Activated CD4-positive, alpha-beta T cell treated with anti-CD3 and anti-CD28 coated beads, Interleukin-2, Interleukin-4, amounts not matched to agents 100 ng/mL and 50 ng/mL, durations not matched to agents 16 hours and 8 hours (primary cell): ENCODE measurements at regions not wholly inside any gene's neighbourhood (a gene's known extent, or its start where the extent isn't known, plus 50 kb on each side); places are given as distances from the start of the nearest gene placed in this dataset.
"Not testable (repeated sequence)": the region's sequence is repeated elsewhere in the genome, so short reads cannot be mapped to it uniquely, and the experiment has no call there.

ENCODE experiments used
- DNase-seq: peaks from one replicate; pipeline ENCODE4 v3.0.0-alpha.2; 2020; ENCODE audit warnings: low spot score

DNA sequence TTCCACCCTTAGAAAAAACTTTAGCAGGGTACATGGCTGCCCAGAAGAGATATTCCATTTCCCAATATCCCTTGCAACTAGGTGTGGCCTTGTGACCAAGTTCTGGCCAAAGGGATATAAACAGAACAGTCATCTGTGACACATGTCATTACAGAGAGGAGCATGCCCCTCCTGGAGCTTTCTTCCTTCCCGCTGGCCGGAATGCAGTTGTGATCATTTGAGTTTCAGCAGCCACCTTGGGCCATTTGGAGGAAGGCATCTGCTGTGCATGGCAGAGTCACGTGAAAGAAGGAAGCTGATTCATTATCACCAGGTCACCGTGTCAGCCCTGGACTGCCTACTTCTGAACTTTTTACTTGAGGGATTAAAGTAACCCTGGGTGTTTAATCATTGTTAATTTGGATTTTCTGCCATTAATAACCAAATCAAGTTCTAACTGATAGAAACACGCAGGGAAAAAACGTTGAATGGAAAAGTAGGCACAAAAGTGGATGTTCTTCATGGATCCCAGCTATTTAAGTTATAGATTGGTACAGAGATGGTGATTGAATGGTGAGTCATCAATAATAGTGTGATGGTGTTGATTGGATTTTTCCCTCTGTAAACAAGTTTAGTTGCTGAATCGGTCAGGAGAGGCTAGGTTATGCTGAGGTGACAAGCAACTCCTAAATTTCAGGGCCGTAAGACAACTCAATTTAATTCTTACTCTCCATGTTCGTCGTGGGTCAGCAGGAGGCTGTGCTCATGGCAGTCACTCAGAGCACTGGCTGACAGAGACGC, 80.7 kb upstream of the CCDC167 start:
- no peak for DNase-seq

DNA sequence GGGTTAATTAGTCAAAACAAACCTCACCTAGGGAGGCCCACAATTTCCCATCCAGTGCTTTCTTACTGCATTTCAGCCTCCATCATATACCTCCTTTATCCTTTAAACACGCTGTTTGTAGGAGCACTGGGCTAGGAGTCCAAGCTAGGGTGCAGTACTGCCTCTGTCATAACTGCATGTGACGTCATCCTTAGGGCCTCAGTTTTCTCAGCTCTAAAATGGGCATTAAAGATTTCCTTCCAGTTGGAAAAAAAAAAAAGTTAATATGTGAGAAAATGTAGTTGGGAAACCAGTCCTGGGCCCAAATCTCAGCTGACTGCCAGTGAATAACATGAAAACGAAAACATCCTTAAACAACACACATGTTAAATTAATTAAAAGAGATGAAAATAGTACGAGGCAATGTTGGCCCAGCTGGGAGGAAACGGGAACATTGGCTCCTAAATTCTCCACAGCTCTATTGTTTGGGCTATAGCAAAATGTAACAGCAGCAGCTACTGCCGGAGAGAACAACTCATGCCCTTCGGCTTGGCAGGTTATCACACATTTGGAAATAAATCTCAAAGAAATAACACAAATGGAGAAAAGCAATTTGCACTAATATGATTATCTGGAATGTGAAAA, 79.9 kb upstream of the CCDC167 start:
- no peak for DNase-seq

DNA sequence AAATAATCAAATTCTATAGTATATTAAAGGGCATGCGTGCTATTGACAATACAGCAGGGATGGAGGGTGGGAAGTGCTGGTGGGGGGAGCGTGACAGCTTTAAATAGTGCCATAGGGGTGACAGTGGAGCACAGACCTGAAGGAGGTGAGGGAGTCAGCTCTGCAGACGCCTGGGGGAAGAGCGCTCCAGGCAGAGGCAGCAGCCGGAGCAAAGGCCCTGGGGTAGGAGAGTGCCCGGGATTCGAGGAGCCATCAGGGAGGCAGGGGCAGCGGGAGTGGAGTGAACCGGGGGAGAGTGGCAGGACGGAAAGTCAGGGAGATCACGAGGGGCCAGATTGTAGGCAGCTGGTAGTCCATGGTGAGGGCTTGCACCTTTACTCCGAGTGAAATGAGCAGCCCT, 78.4 kb upstream of the CCDC167 start:
- no peak for DNase-seq

DNA sequence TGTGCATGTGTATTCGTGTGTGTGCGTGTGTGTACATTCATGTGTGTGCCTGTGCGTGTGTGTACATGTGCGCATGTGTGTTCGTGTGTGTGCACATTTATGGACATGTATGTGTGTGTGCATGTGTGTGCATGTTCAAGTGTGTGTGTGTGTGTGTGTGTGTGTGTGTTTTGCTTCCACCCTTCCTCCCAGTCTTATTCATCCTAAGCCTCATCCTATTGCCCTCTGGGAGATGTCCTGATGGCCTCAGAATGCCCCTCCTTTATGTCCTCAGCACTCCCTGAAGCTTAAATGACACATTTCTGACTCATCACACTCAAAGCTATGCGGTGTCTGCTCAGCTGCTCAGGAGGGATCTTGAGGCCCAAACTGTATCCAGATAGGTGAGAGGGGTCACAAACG, 76.6 kb upstream of the CCDC167 start:
- no peak for DNase-seq

DNA sequence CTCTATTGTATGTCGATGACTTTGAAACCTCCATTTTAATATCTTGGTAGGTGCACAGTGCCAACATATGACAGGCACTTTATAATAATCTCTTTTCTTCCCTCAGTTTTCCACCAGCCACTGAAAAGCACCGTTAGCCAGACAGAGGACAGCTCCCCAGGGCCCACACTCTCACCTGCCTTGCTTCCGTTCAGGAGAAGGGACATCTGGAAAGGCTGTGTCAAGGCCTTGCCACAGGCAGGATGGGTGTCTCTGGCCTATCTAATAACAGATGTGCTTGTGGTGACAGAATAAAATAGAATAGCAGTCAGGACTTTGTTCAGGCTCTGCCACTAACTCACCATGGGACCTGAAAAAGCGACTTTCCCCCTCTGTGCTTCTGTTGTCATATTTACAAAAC, 75.5 kb upstream of the CCDC167 start:
- no peak for DNase-seq

DNA sequence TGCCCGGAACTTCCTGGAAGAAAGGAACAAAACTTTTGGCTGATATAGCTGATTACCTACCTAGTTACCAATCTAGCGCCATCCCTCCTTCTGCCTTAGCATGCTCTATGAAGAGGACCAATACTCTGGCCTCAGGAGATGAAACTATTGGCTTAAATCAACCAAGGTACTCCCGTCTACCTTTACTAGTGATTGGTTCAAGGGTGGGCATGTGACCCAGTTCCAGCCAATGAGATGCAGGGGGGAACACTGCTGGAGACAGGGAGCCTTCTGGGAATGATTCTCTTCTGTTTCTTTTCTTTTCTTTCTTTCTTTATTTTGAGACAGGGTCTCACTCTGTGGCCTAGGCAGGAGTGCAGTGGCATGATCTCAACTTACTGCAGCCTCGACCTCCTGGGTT, 72.6 kb upstream of the CCDC167 start:
- no peak for DNase-seq

DNA sequence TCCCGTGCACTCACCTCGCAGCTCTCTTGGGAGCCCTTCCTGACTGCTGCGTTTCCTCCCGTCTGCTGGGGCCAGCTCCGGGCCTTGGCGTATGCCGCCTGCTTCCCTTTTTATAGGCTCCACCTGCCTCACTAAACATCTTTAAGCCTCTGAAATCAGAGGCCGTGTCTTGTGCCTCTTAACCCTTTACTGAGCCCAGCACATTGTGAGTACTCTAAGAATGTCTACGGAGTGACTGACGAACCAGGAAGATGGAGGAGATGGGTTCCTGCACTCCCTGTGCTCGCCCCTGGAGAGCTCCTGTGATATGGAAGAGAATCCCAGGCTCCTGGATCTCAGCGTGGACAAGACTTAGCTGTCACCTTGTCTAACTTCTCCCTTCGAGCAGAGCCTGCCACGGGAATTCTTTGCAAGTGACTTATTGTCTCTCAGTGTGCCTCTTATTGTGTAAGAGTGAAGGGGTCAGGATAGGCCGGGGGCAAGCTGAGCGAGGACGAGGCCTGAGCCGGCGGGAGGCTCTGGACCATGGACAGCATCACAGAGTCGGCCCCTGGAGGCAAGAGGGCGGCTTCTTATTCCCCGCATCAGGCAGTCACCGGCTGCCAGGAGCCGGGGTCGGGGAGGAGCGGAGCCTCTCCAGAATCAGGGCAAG, 70.9 kb upstream of the CCDC167 start:
- DNase-seq, result no peak

DNA sequence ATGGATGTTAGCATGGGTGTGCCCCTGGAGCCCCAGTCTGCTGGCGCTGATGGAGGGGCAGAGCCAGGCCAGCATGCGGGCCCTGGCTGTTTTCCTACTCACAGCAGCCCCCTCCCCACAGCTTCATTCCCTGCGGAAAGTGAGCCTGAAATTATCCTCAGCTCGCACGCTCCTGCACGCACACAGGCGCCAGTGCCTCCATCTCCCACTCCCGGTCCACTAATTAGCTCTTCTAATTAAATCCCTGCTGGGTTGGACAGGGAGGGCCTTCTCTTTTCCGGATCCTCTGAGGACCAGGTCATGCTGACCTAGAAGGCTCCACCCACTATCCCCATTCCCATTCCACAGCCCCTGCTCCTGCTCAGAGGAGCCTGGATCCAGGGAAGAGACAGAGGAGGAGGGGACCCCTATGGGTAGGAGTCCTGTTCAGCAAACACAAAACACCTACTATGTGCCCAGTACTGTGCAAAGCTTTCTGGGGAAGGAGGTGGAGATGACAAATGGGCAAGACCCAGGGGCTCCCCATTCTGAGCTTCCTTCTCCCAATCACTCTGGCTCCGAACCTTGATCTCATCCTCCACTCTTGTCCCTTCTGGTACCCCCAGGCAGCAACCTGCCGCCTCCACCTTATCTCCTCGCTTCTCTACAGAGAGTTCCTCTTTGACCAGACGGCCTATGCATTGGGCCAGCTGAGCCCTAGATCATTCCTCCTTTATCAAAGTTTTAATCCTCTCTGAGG, 70.2 kb upstream of the CCDC167 start:
- no peak for DNase-seq

DNA sequence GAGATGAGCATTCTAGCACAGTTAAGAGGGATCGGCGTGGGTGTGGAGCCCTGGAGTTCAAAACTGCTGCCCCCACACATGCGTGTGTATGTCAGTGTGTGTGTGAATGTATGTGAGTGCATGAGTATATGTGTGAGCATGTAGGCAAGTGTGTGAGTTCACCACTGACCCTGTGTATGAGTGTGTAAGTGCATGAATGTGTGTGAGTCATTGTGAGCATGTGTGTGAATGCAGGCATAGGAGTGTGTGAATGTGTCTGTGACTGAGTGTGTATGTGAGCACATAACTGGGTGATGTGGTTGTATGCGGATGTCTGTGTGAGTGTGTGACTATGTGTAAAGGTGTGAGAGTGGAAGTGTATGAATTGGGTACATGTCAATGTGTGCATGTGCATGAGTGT, 69.6 kb upstream of the CCDC167 start:
- no peak for DNase-seq

DNA sequence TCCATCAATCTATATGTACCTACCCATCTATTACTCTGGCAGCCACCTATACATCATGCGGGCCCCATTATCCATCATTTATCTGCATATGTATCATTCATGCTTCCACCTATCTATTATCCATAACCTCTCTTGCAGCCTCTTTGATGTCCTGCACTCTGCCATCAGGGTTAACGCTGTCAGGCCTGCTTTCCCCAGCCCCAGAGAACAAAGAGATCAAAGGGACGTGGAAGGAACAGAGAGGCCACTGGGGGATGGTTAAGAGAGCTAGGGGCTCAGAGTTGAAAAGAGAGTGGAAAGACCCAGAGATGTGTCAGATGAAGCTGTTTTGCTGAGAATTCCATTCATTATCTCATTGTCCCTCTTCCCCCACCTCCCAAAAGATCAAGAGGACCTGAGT, 67.3 kb upstream of the CCDC167 start:
- DNase-seq, result no peak

DNA sequence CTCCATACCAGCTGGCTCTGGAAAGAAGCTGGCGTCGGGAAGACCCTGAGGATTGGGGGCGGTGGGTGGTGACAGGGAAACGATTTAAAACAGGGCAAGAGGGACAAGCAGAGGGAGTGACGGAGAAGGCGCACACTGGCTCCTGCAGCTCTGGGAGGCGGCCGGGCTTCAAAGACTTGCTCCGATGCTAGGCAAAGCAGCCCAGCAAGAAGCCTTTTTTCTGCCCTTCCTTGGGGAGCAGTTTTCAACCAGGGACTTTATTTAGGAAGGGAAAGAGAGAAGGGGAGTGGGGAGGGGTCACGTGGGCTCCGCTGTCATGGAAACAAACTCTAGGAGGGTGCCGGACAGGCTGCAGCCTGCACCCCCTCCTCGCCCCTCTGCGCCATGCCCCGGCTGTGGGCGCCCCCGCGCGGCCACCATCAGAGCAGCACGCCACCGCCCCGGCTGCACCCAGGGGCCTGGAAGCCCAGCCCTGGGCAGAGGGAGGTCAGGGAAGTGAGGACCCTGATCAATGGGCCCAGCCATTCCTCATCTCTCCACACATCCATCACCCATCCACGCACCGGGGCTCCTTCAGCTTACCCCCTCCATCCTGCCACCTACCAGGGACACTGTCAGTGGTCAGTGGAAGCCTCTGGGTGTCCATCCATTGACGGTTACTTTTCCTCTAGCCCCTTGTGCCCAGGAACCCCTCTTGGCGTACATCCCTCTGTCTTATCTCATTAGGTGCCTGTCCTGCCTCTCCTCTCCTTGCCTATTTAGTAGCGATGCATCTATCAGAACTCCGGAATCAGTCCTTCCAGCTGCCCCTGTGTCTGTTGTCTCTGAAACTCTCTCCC, 66.6 kb upstream of the CCDC167 start:
- peak; percentile 67 for DNase-seq

DNA sequence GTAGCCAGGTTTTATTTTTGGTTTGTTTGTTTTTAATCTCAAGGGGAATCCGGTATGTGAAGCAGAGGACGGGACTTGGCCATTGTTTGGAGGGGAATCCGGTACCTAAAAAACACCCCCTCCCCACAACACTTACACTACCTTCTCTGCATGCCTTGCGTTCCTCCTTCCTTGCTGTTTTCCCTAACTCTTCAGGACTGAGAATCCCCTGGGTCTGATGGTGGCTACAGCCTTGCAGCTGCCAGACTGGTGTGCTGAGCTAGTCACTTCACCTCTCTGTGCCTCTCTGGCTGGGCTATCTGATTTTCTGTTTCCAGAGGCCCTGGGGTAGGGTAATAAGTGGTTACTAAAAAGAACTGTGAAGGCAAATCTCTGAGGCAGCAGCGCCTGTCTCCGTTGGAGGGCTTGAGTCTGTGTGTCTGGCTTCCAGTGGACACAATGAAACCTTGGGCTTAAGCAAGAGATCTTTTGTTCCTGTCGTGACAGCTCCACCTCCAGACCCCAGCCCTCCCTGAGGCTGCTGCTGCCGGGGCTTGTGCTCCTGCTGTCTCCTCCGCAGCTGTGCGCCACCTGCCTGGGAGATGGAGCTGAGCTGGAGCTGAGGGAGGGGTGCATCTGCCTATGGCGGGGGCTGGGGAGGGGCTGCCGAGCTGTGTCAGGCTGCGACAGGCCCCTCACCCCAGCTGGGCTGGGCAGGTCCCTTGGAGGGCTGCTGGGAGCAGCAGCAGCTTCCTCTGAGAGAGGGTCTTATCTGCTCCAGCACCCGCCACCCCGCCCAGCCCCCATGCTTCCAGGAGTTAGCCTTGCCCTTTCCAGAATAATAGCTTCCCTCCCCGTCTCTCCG, 65.8 kb upstream of the CCDC167 start:
- no peak for DNase-seq

DNA sequence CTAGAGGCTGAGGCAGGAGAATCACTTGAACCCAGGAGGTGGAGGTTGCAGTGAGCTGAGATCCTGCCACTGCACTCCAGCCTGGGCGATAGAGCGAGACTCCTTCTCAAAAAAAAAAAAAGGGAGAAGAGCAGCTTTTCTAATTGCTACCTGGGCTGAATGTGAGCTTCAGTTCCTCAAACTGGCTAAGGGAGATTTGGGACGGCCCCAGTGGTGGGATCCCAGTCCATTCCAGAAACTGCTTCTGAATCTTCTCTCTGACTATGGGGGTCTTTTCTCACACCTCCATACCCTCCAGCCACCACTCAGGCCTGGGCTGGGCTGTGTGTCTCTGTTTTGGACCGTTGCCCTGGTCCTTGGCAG, 63.2 kb upstream of the CCDC167 start:
- not testable (repeated sequence) for DNase-seq

DNA sequence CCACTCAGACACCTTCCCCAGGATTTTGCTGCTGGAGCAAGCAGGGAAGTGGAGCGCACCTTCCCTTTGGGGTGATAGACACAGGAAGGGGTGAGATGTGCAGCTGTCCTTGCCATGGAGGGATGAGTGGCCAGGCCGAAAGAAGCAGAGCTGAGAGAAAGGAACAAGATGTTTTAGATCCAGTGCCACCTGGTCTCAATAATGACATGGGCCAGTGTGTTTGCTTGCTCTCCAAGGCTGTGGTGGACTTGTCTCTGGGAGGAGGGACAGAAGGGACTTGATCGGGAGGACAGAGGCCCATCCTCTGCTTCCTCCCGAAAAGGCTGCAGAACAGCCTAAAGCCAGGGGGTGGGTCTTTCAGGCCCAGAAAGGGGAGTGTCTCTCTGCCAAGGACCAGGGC, 61.7 kb upstream of the CCDC167 start:
- no peak for DNase-seq

DNA sequence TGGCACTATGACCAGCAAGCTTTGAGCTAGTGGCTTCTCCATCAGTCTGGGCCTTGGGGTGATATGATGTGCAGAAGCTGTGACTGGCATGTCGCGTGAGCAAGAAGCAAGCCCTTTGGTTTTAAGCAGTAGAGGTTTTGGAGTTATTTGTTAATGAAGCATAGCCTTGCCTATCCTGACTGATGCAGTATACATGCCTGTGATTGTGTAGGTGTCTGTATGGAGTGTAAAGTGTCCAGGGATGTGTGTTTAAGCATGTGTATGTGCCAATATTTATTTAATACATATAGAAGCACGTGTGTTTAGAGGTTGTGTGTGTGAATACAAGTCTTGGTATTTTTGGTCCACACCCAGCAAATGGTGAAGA, 61.0 kb upstream of the CCDC167 start:
- DNase-seq, result no peak

DNA sequence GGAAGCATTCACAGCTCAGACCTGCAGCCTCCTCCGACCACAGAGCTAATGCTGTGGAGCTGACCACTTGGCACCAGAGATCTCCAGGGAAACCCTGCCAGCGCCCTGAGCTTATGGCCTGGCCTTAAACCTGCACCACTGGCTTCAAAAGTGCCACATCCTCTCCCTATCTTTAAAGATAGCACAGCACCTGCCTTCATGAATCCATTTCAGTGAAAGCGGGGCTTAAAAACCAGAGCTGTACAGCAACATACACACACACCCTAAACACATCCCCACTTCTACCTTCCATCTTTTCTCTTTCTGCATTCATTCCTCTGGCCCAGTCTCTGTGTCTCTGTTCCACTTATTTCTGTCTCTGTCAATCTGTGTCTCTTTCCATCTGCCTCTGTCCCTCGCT, 59.8 kb upstream of the CCDC167 start:
- DNase-seq, result no peak

DNA sequence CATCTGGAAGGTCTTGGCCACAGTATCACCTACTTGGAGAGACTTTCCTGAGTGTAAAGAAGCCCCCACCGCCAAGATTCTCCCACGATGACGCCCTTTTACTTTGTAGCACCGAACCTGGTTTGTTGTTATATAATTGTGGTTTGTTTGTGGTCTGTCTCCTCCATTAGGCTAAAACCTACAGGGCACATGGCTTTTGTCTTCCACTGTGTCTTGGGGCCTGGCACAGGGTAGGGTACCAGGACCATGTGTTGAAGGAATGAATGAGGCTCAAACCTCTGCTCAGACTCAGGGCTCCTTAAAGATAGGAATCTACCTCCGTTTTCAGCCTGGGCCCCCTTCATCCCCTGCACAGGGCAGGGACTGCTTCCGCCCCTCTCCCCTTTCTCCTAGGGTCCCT, 59.4 kb upstream of the CCDC167 start:
- no peak for DNase-seq

DNA sequence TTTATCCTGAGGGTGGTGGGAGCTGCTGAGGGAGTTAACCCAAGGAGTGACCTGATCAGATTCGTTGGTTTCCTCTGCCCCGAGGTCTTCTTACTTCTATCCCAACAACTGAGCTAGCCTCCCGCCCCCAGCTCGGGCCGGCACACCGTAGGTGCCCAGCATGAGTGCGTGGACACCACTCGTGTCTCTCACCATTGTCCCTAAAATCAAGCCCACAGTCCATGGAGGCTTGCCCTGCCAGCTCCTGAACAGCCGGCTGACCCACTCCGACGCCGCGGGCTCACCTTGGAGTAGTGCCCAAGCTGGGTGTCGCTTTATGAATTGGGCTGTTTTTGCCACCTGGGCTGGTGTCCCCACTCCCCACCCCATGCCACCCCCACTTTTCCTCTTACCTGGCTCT, 59.0 kb upstream of the CCDC167 start:
- DNase-seq, result no peak

DNA sequence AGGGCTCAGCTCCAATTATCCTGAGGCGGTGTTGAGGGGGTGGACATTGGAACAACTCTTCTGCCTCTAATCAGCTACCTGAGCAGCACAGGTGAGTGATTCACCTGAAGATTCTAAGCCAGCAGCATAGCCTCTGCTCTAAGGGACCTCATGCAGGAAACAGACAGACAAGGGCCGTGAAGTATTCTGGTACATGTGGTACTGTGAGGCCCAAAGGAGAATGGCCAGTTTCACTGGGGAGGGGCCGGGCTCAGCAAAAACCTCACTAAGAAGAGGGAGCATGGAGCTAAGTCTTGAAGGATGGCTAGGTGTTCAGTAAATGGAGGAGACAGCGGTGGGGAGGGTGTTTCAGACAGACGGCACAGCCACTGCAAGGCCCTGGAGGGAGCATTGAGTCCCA, 58.5 kb upstream of the CCDC167 start:
- no peak for DNase-seq

DNA sequence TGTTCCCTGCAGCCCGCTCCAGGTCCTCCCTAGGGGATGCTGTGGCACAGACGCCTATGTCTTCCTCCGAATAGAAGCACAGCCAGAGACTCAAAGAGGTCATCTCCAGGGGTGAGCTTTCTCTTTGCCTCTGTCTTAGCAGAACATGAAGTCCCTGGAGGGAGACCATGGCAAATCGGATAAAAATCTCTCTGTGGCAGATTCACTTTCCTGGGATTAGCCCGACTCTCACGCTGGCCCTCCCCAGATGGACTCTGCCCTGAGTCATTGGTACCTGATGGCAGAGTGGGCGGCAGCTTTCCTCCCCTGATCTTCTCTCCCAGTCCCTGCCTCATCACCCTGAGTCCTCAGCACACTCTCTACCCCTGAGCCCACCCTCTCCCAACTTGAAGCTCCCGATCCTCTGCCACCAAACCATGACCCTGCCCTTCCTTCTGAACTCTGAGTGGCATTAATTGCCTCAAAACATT, 58.0 kb upstream of the CCDC167 start:
- no peak for DNase-seq
